Nephron progenitor cell (in vitro differentiated cells): ENCODE measurements at regions not wholly inside any gene's neighbourhood (a gene's known extent, or its start where the extent isn't known, plus 50 kb on each side); places are given as distances from the start of the nearest gene placed in this dataset.

Source experiments
- DNase-seq: peaks from one replicate; pipeline ENCODE4 v3.0.0; 2021
- H3K27ac Mint-ChIP-seq: 2 replicates; pipeline ENCODE4 v1.8.0; 2021; ENCODE audit warnings: mild to moderate bottlenecking, moderate library complexity, mixed read lengths
- H3K27me3 Mint-ChIP-seq: 2 replicates; pipeline ENCODE4 v1.8.0; 2021; ENCODE audit warnings: mild to moderate bottlenecking, low read depth, mixed read lengths; ENCODE audit not compliant: poor library complexity
- H3K36me3 Mint-ChIP-seq: 2 replicates; pipeline ENCODE4 v1.8.0; 2021; ENCODE audit warnings: low read depth, mixed read lengths
- H3K4me1 Mint-ChIP-seq: 2 replicates; pipeline ENCODE4 v1.8.0; 2021; ENCODE audit warnings: mixed read lengths
- H3K4me3 Mint-ChIP-seq: 2 replicates; pipeline ENCODE4 v1.8.0; 2021; ENCODE audit warnings: mild to moderate bottlenecking, moderate library complexity, mixed read lengths
- H3K9me3 Mint-ChIP-seq: 2 replicates; pipeline ENCODE4 v1.8.0; 2021; ENCODE audit warnings: mild to moderate bottlenecking, moderate library complexity, mixed read lengths
- TF ChIP-seq, protein P1 (sequence below): fragments of 200-600 bp; sonication (generic); IDR thresholded peaks from 2 replicates; pipeline ENCODE4 v1.5.0; 2021; ENCODE audit warnings: antibody characterized with exemption

DNA sequence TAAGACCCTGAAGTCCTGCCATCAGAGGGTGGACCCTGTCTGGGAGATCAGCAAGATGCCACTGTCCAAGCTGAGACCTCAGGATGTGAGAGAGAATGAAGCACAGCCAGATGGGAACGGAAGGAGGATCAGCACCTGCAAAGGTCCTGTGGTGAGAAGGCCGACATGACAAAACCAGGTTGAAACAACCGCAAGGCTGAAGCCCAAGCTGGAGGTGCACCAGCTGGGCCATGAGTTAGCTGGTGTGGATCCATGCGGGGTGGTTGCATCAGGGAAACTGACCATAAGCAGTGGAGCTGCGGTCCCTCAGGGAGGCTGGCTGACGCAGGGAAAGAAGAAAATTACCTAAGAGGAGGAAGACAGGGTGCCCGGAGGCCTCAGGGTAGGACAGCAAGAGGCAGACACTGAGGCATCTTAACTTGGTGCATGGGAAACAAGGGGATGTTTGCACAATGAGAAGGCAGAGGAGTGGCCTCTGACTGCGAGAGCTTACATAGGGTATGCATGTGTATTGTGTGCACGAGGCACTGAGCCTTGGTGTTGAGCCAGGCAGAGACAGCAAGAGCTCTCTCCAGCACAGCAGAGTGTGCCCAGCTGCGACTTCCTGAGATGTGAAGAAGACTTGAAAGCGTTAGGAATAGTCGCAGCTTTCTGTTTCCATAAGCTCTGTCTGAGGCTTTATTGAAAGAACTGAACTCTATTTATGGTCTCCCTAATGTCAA lies 497.7 kb downstream of the OCA2 start:
- Mint-ChIP-seq H3K36me3 (no peaks in the 10 kb centered on the region), H3K27ac (no peak overlapping the region), H3K9me3 (peaks cover 14% of the 10 kb centered on the region), H3K4me3 (no peak overlapping the region), H3K4me1 (peaks cover 10% of the 10 kb centered on the region), H3K27me3 (peaks cover 13% of the 10 kb centered on the region)
- TF ChIP-seq, protein P1, sequence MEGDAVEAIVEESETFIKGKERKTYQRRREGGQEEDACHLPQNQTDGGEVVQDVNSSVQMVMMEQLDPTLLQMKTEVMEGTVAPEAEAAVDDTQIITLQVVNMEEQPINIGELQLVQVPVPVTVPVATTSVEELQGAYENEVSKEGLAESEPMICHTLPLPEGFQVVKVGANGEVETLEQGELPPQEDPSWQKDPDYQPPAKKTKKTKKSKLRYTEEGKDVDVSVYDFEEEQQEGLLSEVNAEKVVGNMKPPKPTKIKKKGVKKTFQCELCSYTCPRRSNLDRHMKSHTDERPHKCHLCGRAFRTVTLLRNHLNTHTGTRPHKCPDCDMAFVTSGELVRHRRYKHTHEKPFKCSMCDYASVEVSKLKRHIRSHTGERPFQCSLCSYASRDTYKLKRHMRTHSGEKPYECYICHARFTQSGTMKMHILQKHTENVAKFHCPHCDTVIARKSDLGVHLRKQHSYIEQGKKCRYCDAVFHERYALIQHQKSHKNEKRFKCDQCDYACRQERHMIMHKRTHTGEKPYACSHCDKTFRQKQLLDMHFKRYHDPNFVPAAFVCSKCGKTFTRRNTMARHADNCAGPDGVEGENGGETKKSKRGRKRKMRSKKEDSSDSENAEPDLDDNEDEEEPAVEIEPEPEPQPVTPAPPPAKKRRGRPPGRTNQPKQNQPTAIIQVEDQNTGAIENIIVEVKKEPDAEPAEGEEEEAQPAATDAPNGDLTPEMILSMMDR: no peak
- no peak for DNase-seq

DNA sequence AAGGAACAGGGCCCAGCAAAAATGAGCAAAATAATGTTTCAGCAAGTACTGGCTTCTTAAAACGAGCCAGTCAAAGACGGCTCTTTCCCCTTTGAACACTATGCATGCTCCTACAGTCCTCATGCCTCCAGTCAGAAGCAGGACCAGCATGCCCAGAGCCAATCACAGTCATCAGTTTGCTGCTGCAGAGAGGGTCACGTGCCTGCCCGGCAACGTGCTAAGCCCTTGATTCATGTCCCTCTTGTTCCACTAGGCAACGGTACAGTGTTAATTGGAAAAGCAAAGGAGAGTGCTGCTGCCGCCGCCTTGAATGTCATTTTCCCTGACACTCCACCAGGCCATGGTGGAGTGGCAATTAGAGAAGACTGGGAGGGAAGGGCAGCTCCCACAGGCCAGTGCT lies 500.1 kb downstream of the OCA2 start:
- Mint-ChIP-seq H3K27me3 (peaks cover 10% of the 10 kb centered on the region), H3K36me3 (no peaks in the 10 kb centered on the region), H3K4me1 (peaks cover 10% of the 10 kb centered on the region), H3K27ac (no peak overlapping the region), H3K9me3 (no peaks in the 10 kb centered on the region), H3K4me3 (no peak overlapping the region)
- TF ChIP-seq, protein P1: no peak
- no peak for DNase-seq

DNA sequence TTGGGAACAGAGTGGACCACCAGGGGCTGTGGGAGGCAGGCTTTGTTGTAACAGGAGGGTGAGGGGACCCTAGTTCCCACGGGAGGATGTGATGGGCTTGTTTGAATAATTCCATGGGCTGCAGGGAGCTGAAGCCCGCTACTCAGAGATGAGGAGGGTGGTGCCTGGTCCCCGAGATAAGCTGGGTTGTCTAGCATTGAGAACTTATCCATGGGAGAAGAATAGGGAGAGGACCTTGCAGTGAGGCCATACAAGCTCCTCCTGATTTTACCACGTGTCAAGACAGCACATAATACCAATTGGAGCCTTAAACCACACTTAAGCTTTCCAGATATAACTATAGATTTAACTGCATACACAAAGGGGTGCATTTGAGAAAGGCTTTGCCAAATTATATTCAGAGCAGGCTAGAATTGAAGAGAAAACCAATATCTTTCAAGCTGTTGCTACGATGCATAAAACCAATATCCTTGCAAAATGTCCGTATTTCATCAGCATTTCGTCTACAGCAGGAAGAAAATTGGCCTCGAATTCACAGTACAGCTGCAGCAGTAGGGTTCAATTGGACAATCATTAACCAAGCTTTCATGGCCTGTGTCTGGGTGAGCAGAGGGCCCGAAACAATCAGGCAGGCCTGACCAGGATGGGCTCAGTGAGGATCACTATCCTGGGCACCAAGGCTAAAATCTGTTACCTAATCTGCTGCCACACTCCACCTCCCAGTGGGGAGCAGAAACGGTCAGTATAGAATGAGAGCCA lies 500.7 kb downstream of the OCA2 start:
- no peaks in the 10 kb centered on the region for H3K9me3 Mint-ChIP-seq
- no peaks in the 10 kb centered on the region for H3K36me3 Mint-ChIP-seq
- H3K27ac Mint-ChIP-seq: no peak overlapping the region
- H3K4me1 Mint-ChIP-seq: peaks cover 10% of the 10 kb centered on the region
- DNase-seq: no peak
- H3K4me3 Mint-ChIP-seq: no peak overlapping the region
- TF ChIP-seq, protein P1: no peak
- H3K27me3 Mint-ChIP-seq: peaks cover 10% of the 10 kb centered on the region

DNA sequence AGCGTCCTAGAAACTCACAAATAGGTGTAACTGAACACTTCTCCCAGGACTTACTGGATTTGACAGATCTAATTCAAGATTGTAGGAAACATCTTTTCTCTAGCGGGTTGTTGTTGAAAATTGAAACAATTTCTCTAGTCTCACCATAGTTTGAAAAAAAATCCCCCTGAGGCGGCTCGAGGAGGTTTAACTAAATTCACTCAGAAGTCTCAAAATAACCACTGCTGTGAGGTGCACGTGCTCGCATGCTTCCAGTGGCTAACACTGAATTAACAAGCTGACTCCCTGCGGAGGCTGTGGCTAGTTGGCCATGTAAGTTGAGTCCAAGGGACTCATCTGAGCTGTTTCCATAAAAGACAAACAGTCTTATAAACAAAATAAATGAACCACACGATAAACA lies 503.9 kb downstream of the OCA2 start:
- peaks cover 6% of the 10 kb centered on the region for H3K4me1 Mint-ChIP-seq
- H3K27me3 Mint-ChIP-seq: peaks cover 11% of the 10 kb centered on the region
- no peaks in the 10 kb centered on the region for H3K9me3 Mint-ChIP-seq
- no peak overlapping the region for H3K4me3 Mint-ChIP-seq
- H3K27ac Mint-ChIP-seq: no peak overlapping the region
- no peak for DNase-seq
- TF ChIP-seq, protein P1: no peak
- no peaks in the 10 kb centered on the region for H3K36me3 Mint-ChIP-seq

DNA sequence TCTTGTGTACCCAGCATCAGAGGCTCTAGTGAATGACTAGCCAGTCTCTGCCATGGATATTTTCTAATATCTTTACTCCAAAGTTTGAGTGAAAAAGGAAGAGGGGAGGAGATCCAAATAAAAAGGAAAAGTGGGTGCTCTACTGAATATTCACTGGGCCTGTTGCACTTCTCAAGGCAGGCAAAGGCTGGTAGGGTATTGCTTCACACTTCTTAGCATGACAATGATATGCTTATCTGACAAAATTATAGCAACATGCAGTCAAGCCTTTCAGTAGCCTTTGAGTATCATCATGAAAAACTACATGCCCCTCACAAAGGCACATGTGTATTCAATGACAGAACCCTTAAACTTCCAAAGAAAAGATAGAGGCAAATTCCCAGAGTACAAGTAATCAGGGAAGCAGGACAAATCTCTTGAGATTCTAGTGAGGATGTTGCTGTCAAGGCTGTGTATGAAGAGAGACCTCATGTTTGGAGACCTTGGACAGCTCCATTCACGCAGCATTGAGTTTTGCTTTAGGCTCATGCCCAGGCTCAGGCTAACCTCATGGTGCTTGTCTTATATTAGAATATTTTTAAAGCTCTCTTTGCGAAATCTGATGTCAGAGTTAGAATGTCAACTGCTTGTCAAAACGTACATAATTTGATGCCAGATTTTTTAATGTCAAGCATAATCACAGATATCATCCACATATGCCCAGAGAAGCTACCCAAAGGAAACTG lies 506.9 kb downstream of the OCA2 start:
- no peaks in the 10 kb centered on the region for H3K36me3 Mint-ChIP-seq
- H3K27ac Mint-ChIP-seq: no peak overlapping the region
- peaks cover 11% of the 10 kb centered on the region for H3K27me3 Mint-ChIP-seq
- peaks cover 8% of the 10 kb centered on the region for H3K4me1 Mint-ChIP-seq
- no peaks in the 10 kb centered on the region for H3K9me3 Mint-ChIP-seq
- H3K4me3 Mint-ChIP-seq: no peak overlapping the region
- DNase-seq: peak; percentile 12
- TF ChIP-seq, protein P1: no peak
